LNCaP clone FGC (cell line): ENCODE measurements at regions not wholly inside any gene's neighbourhood (a gene's known extent, or its start where the extent isn't known, plus 50 kb on each side); places are given as distances from the start of the nearest gene placed in this dataset.
"Not testable (repeated sequence)": the region's sequence is repeated elsewhere in the genome, so short reads cannot be mapped to it uniquely, and the experiment has no call there.

ENCODE experiments used
- DNase-seq: peaks from one replicate; pipeline ENCODE4 v3.0.0-alpha.2; 2011; ENCODE audit warnings: low read depth
- H3K4me3 ChIP-seq: 2 replicates; pipeline ENCODE4 v1.5.1; 2011; ENCODE audit warnings: mild to moderate bottlenecking, low read depth, low read length, control low read depth
- CTCF ChIP-seq: IDR thresholded peaks from 2 replicates; pipeline ENCODE4 v1.5.1; 2012; ENCODE audit warnings: mild to moderate bottlenecking; ENCODE audit not compliant: control insufficient read depth, insufficient read depth; ENCODE audit errors: extremely low read depth

DNA sequence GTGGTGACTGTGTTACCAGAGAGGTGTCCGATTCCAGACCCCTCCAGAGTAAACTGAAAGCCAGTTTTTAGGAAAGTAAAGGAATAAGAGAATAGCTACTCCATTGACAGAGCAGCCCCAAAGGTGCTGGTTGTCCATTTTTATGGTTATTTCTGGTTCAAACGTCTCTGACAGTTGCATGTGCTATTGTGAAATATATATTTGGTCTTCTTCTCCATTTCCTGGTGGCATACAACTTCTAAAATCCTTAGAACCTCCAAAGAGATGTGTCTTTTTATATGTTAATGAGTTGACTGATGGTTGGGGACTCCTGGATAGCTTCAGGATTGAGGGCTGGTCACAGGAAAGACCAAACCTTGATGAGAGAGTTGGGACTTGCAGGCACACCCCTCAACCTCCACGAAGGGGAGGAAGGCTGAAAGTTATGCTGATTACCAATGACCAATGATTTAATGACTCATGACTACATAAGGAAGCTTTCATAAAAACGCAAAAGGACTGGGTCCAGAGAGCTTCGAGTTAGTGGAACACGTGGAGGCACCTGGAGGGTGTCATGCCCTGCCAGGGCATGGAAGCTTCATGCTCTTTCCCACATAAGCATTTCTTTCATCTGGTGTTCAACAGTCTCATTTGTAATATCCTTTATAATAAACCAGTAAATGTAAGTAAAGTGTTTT, 100.7 kb downstream of the SLC16A1 start:
- no peak overlapping the region for H3K4me3 ChIP-seq
- TF ChIP-seq CTCF, result no peak

DNA sequence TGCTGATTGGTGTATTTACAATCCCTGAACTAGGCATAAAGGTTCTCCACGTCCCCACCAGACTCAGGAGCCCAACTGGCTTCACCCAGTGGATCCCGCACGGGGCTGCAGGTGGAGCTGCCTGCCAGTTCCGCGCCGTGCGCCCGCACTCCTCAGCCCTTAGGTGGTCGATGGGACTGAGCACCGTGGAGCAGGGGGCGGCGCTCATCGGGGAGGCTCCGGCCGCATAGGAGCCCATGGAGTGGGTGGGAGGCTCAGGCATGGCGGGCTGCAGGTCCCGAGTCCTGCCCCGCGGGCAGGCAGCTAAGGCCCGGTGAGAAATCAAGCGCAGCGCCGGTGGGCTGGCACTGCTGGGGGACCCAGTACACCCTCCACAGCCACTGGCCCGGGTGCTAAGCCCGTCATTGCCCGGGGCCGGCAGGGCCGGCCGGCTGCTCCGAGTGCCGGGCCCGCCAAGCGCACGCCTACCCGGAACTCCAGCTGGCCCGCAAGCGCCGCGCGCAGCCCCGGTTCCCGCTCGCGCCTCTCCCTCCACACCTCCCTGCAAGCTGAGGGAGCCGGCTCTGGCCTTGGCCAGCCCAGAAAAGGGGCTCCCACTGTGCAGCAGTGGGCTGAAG, 101.5 kb downstream of the SLC16A1 start:
- H3K4me3 ChIP-seq, DNase-seq: not testable (repeated sequence)

More for the DNA sequence above, 100.7 kb downstream of the SLC16A1 start:
- DNase-seq, result no peak

DNA sequence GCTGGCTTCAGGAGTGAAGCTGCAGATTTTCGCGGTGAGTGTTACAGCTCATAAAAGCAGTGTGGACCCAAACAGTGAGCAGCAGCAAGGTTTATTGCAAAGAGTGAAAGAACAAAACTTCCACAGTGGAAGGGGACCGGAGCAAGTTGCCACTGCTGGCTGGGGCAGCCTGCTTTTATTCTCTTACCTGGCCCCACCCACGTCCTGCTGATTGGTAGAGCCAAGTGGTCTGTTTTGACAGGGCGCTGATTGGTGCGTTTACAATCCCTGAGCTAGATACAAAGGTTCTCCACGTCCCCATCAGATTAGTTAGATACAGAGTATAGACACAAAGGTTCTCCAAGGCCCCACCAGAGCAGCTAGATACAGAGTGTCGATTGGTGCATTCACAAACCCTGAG, 102.1 kb downstream of the SLC16A1 start:
- not testable (repeated sequence) for H3K4me3 ChIP-seq, DNase-seq

DNA sequence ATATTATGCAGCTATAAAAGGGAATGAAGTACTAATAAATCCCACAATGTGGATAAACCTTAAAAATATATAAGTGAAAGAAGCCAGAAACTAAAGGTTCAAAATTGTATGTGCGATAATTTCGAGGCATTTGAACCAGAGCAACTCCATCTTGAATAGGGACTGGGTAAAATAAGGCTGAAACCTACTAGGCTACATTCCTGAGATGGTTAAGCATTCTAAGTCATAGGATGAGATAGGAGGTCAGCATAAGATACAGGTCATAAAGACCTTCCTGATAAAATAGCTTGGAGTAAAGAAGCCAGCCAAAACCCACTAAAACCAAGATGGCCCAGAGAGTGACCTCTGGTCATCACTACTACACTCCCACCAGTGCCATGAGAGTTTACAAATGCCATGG, 103.1 kb downstream of the SLC16A1 start:
- DNase-seq, result no peak
- no peak overlapping the region for H3K4me3 ChIP-seq
- no peak for TF ChIP-seq CTCF

DNA sequence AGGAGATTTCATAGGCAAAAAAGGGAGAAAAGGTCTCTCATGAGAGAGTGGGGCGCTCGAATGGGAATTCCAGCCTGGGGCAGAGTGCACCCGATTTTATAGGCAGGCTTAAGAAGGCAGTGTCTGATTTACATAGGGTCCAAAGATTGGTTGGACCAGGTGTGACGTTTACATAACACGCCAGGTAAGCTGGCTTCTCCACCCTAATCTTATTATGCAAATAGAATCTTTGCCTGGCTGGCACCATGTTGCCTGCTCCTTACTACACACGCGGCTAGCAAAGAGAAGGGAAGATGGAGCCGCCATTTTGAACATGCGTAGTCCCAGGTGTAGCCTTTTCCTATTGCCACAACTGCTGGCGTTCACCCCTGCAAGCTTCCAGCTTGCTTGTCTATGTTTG, 103.7 kb downstream of the SLC16A1 start:
- no peak for DNase-seq
- no peak overlapping the region for H3K4me3 ChIP-seq
- no peak for TF ChIP-seq CTCF

DNA sequence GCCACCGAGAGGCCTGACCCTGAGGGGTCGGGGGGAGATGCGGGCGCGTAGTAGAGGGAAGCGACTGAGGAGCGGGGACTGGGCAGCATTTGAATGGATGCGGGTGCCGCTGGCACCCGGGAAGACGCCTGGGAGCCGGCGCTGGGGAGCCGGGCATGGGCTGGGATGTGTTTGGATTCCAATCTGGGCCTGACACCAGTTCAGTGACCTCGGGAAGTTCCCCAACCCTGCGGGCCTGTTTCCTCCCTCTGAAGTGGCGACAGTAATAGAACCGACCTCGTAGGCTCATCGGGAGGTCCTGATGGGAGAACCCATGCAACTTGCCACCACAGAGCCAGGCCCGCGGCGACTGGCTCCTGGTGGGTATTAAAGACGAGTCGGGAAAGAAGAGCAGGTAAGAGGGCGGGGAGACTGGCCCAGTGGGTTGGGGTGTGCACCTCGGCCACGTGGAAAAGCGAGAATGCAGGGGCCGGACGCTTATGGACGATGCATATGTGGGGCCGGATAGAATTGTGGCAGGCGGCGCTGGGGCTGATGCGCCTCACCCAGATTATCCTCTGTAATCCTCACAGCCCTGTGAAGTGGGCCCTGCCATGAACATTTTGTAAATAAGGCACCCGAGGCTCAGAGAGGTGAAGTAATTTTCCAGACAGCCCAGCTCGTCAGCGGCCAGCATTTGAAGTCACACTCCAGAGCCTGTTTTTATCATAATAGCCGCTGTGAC, 105.8 kb downstream of the SLC16A1 start:
- H3K4me3 ChIP-seq, result no peak overlapping the region
- DNase-seq, result no peak
- TF ChIP-seq CTCF, result no peak

- TF ChIP-seq CTCF, result no peak
- no peak for DNase-seq
- H3K4me3 ChIP-seq, result no peak overlapping the region
Observed at GRCh38 chr1:112849425-112850033, 106.5 kb downstream of the SLC16A1 start.

- H3K4me3 ChIP-seq, result no peak overlapping the region
- TF ChIP-seq CTCF, result no peak
- no peak for DNase-seq
Observed at GRCh38 chr1:112841825-112842224, 114.2 kb downstream of the SLC16A1 start.
